Activated T-cell treated with anti-CD3 and anti-CD28 coated beads for 48 hours (primary cell): ENCODE measurements at regions not wholly inside any gene's neighbourhood (a gene's known extent, or its start where the extent isn't known, plus 50 kb on each side); places are given as distances from the start of the nearest gene placed in this dataset.
"Not testable (repeated sequence)": the region's sequence is repeated elsewhere in the genome, so short reads cannot be mapped to it uniquely, and the experiment has no call there.

Source experiments
- DNase-seq: peaks from one replicate; pipeline ENCODE4 v3.0.0-alpha.2; 2020; ENCODE audit warnings: low read depth

GRCh38 chr3:34109846-34110245, 311.4 kb downstream of the PDCD6IP start:
- DNase-seq, result no peak

GRCh38 chr3:34111361-34111760, 312.9 kb downstream of the PDCD6IP start:
- no peak for DNase-seq

DNA sequence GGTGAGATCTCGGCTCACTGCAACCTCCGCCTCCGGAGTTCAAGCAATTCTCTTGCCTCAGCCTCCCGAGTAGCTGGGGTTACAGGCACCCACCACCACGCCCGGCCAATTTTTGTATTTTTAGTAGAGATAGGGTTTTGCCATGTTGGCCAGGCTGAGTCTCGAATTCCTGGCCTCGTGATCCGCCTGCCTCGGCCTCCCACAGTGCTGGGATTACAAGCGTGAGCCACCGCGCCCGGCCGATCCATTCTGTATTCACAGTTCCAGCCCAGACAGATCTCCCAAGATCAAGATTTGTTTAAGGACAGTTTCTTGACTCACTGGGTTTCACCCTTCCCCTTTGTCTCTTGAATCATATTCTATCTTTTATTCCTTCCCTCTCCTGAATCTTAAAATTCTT, 313.8 kb downstream of the PDCD6IP start:
- not testable (repeated sequence) for DNase-seq

- DNase-seq, result no peak
These were observed 332.7 kb downstream of the PDCD6IP start for GRCh38 chr3:34131091-34131490.

GRCh38 chr3:34132069-34132692, 333.8 kb downstream of the PDCD6IP start:
- no peak for DNase-seq

GRCh38 chr3:34139566-34139965, 341.1 kb downstream of the PDCD6IP start:
- DNase-seq, result no peak

- no peak for DNase-seq
These were observed 342.2 kb downstream of the PDCD6IP start for GRCh38 chr3:34140616-34141015.

GRCh38 chr3:34141841-34142337, 343.5 kb downstream of the PDCD6IP start:
- DNase-seq, result no peak

- DNase-seq, result no peak
These were observed 347.4 kb downstream of the PDCD6IP start for GRCh38 chr3:34145796-34146195.

DNA sequence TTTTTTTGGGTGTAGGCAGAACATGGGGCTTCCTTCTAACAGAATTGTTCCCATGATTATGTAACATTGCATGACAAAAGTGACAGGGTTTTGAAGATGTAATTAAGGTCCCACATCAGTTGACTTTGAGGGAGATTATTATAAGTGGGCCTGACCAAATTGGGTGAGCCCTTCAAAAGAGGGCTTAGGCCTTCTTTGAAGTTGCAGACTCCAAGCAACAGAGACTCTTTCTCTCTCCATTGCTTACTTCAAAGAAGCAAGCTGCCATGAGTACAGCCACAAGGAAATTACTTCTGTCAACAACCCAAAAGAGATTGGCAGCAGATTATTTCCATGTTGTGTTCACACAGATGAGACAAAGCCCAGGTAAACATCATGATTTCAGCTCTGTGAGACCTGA, 348.2 kb downstream of the PDCD6IP start:
- DNase-seq, result no peak

DNA sequence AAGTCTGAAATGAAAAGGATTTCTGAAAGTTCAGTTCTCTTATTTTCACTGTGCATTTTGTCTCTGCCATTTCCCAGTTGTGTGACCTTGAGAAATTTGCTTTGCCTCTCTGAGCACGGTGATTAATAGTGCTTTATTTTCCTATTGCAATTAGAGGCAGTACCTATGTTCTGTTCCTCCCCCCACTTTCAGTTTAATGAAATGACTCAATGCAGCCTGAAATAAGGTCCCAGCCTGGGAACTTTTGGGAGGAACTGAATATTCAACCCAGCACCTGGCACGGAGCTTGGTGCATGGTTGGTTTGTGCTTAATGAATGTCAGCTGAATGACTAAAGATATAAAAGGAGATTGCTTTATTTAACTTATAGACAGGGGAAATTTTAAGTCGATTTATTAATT, 352.6 kb downstream of the PDCD6IP start:
- DNase-seq, result no peak

GRCh38 chr3:34152656-34153055, 354.2 kb downstream of the PDCD6IP start:
- no peak for DNase-seq

DNA sequence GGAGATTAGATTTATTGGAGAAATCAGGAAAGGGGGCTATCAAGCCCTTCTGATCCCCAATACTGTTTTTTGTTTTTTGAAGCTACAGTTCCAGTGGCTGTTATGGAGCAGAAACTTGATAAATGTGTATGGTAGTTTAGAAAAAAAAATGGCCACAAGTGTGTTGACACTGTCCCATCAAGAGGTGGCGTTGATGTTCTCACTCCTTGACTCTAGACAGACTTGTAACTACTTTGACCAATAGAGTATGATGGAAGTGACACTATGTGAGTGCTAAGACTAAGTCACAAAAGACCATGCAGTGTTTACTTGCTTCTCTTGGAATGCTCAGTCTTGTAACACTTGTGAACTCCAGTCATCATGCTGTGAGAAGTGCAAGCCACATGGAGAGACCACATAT, 356.7 kb downstream of the PDCD6IP start:
- no peak for DNase-seq

DNA sequence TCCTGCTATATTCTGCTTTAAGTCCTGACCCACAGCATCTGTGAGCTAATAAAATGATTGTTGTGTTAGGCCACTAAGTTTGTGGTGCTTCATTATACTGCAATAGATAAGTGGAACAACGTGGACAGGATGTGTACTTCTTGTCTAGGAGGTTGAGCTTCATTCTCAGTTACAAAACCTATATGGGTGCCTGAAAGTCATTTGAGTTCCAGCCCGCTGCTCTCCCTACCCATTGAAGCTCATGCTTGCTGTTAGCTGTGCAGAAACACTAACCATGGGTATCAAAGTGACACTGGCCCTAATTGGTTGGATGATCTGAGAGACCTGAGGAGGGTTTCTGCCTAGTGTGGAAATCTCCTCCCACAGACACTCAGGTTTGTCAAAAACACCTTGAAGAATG, 357.2 kb downstream of the PDCD6IP start:
- DNase-seq, result no peak

DNA sequence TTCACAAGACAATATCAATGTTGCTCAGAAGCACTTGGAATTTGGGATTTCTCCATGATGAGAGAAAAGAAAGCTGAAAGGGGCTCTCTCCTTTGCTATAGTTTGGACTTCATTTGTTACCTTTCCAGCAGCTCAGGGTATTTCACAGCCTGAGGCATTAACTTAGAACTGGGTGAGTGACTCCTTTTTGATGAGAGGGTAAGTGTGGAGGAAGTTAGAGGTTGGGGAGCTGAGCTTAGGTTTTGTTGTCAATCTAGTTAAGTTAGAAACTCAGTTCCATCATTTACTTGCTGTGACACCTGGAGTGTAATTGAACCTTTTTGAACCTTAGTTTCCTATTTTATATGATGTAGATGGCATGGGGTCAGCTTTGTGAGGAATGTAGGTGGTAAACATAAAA, 359.1 kb downstream of the PDCD6IP start:
- DNase-seq, result no peak

DNA sequence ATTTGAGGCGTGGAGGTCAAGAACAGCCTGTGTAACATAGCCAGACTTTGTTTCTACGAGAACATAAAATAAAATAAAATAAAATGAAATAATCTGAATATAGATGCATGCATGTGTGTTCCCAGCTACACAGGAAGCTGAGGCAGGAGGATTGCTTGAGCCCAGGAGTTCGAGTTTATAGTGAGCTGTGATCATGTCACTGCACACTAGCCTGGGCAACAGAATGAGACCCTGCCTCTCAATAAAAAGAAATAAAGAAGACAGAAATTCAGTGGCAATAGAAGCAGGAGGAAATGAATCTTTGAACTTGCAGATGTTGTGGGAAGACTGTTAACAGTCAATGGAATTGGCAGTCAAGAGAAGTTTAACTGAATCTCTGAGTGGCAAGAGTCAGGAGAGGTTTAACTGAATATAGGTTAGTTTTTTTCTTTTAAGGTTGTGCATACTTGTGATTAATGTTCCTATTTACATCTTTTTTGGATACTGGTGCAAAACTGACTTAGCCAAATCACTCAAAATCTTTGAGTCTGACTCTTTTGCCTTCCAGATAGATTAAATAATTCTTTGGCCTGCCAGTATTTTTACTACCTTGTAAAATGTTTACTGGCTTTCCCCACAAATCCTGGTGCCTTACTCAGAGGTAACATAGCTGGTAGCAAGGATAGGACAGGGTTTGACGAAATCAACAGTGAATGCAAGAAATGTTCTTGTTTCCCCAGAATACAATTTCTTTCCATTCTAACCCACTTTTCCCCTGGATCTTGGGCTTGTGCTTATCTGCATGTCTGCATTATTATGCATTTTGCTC, 361.4 kb downstream of the PDCD6IP start:
- no peak for DNase-seq

DNA sequence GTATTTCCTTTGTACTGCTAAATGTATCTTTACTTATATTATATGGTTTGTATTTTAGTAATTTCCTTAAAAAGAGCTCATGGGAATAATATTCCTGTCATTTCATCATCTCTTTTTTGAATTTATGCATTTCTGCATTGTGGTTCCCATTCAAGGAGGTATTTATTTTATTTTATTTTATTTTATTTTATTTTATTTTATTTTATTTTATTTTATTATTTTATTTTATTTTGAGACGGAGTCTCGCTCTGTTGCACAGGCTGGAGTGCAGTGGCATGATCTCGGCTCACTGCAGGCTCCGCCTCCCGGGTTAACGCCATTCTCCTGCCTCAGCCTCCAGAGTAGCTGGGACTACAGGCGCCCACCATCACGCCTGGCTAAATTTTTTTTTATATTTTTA, 371.2 kb downstream of the PDCD6IP start:
- not testable (repeated sequence) for DNase-seq

DNA sequence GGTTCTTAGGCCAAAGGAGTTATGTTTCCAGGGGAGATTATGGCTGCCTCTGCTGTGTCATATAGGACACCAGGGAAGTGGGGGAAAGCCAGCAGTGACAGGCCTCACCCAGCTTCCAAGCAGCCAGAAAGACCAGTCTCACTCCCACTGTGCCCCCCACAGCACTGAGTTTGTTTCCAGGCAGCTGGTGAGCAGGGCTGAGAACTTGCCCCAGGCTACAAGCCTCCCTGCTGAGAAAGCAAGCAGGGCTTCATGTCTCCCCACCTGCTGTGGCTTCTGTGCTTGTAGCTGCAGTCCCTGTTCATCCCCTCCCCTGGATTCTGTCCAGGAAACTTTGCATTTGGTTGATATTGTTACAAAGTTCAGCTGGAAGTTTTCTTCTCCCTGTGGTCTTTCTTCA, 376.3 kb downstream of the PDCD6IP start:
- no peak for DNase-seq

GRCh38 chr3:34175636-34176176, 377.3 kb downstream of the PDCD6IP start:
- DNase-seq, result no peak

DNA sequence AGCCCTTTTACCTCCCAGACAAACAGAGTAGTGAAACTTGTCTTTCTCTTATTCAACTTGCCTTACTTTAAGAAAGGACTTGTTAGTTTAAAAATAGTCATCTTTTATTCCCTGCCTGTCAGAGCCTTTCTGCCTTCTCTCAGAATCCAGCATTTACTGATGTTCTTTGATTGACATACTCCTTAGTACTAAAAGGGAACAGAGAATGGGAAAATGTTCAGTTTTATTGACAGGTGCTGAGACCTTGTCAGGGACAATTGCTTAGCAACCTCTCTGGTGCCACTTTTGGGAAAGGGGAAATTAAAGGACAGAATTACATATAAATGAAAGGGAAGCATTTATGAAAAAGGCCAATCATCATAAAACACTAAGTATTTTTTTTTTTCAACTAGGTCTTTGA, 378.3 kb downstream of the PDCD6IP start:
- no peak for DNase-seq

GRCh38 chr3:34178415-34178814, 380.0 kb downstream of the PDCD6IP start:
- no peak for DNase-seq

- no peak for DNase-seq
These were observed 381.3 kb downstream of the PDCD6IP start for GRCh38 chr3:34179716-34180115.

DNA sequence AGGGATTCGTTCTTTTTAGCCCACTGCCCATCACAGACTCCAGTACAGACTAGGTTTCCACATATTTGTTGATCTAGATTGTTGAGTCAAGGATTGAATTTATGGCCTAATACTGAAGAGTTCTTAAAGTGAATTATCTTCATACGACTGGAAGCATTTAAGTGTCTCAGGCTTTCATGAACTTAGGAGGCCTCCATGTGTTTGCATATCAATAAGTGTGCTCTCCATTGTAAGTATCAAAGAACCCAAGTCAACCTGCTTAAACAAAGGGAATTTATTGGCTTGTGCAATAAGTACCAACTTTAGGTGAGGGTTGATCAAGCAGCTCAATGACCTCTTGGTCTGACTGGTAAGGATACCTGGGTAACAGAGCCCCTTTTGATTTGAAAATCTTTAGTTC, 382.1 kb downstream of the PDCD6IP start:
- no peak for DNase-seq
